ENCODE measurements at regions not wholly inside any gene's neighbourhood (a gene's known extent, or its start where the extent isn't known, plus 50 kb on each side); places are given as distances from the start of the nearest gene placed in this dataset.

- no peak for DNase-seq
These were observed 96.4 kb downstream of the MIS18A start for GRCh38 chr21:32182449-32182848.

GRCh38 chr21:32181457-32181856 lies 97.4 kb downstream of the MIS18A start:
- DNase-seq = no peak

DNA sequence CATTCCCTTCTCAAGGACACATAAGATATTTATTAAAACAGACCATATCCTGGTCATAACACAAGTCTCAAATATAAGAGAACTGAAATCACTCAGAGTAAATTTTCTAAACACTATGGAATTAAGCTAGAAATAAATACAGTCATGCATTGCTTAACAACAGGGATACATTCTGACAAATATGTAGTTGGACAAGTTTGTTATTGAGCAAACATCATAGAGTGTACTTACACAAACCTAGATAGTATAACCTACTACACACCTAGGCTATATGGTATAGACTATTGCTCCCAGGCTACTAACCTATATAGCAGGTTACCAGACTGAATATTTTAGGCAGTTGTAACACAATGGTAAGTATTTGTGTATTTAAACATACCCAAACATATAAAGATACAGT lies 104.0 kb downstream of the MIS18A start:
- DNase-seq = no peak

DNA sequence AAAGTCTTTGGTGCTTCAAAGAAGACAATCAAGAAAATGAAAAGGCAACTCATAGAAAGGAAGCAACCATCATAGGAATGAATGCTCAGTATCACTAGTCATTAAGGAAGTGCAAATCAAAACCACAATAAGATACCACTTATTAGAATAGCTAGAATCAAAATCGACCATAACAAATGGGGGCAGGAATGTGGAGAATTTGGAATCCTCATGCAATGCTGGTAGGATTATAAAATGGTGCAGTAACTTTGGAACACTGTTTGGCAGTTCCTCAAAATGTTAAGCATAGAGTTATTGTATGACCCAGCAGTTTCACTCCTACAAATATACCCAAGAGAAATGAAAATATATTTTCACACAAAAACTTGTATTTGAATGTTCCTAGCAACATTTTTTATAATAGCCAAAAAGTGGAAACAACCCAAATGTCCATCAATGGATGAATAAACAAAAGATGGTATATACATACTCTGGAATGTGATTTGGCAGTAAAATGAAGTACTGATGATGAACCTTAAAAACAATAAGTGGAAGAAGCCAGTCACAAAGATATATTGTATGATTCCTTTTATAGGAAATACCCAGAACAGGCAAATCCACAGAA lies 105.6 kb downstream of the MIS18A start:
- DNase-seq = no peak

DNA sequence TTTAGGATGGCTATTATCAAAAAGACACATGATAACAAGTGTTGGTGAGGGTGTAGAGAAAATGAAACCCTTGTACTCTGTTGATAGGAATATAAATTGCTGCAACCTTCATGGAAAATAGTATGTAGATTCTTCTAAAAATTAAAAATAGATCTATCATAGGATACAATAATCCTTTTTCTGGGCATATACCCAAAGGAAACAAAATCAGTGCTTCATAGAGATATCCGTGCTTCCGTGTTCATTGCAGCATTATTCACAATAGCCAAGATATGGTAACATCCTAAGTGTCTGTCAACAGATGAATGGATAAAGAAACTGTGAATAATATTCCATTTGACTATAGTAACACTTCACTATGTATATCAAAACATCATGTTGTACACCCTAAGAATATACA lies 106.7 kb downstream of the MIS18A start:
- DNase-seq = no peak

GRCh38 chr21:32167513-32167912 lies 111.3 kb downstream of the MIS18A start:
- no peak for DNase-seq

GRCh38 chr21:32163386-32163785 lies 115.5 kb downstream of the MIS18A start:
- no peak for DNase-seq

DNA sequence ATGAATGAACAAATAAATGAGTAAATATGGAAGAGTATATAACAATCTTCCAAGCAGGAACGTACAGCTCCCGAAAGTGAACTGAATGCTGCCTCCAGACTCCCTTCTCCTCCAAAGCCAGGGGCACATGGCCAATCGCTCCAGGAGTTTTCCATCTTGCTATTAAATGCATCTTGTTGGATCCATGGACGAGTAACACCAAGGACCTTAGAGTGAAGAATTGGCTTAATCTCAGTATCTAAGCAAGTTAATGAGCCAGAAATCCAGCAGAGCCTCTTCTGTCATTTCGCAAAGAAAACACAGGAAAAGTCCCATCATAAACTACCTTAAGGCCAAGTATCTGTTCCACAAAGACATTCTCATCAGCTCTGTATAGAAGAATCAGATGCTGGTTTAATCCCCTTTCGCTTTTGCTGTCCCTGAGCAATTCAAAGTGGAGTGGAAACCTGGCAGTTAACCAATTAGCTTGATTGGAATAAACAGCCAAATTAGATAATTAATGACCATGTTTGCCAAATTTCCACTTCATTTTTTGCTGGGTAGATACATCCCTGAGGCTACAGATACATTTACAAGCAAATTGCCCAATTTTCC lies 116.0 kb downstream of the MIS18A start:
- no peak for DNase-seq

GRCh38 chr21:32155226-32155625 lies 123.6 kb downstream of the MIS18A start:
- no peak for DNase-seq

- no peak for DNase-seq
These were observed 131.8 kb downstream of the MIS18A start for GRCh38 chr21:32147041-32147440.

DNA sequence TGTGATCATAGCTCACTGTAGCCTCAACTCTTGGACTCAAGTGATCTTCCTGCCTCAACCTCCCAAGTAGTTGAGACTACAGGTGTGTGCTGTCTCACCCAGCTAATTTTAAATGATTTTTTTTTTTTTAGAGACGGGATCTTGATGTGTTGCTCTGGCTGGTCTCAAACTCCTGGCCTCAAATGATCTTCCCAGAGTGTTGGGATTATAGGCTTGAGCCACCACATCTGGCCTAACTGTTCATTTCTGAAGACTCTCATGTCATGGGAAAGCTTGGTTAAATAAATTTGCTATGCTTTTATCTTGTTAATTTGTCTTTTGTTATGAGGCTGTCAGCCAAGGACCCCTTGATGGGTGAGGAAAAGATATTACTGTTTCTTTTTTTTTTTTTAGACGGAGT lies 134.0 kb downstream of the MIS18A start:
- no peak for DNase-seq

DNA sequence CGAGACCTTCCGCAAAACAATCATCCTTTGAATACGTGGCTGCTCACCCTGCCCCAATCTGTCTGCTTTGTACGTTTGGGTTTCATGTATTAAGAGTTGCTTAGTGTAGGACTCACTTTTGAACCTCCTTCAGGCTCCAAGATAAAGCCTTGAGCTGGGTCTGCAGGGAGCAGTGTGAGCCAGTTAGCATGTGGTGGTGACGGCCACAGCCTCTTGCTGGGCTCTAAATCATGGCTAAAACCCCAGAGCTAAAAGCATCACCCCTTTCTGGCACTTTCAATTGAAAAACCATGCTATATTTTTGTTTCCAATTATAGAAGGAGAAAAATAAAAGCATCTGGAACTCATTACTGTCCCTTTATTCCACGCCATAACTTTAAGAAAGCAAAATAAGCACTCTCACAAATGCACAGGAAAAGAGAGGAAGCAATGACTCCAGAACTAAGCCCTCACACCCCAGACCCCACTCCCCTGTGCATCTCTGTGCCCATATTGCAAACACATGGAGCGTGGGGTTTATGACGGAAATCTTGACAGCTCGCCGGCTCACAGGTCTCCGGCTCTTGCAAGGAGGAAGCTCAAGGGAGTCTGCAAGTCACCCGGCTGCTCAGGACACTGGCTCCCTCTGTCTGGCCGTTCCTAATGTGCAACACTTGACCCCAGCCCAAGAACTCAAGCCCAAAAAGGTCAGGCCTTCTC lies 135.5 kb downstream of the MIS18A start:
- no peak for DNase-seq

DNA sequence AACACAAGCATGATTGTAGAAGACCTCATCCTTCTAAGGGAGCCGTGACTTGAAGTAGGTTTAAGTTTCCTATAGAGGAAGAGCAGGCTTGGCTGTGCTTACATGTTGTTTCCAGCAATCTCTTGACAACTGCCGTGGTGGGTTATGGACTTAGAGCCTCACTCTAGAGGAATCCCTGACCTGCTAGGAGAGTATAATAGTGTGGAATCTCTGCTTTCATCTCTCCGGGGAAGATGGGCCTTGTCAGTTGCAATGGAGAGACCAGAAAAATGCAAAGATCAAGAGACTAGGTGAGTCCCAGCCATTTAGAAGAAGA lies 137.6 kb downstream of the MIS18A start:
- DNase-seq = no peak

DNA sequence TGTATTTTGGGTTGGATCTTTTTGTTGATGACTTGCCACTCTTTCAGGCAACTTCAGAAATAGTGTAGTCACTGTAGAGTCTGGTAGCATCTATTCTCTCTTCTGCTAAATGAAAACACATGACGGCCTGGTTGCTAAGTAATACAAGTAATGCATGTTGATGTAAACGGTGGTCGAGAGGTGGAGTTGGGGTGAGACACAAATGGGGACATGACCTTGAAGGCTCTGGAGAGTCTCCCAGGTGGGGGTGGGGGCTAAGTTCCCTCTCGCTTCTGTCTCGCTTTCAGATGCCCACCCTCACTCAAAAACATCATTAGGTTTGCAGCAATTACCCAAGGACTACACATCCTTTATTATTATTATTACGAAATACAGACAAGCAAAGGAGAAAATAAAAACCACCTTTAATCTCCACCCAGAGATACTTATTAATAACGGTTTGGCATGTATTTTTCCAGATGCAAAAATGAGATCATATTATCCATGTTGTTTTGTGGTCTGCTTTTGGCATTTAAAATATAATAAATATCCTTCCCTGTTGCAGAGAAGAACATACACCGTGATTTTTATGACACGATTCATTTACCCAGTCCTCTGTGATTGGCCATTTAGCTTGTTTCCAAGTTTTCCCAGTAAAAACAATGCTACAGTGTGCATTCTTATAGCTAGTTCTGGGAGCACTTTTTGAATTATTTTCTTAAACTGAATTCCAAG lies 138.1 kb downstream of the MIS18A start:
- DNase-seq = no peak

- no peak for DNase-seq
These were observed 138.7 kb downstream of the MIS18A start for GRCh38 chr21:32140151-32140550.

DNA sequence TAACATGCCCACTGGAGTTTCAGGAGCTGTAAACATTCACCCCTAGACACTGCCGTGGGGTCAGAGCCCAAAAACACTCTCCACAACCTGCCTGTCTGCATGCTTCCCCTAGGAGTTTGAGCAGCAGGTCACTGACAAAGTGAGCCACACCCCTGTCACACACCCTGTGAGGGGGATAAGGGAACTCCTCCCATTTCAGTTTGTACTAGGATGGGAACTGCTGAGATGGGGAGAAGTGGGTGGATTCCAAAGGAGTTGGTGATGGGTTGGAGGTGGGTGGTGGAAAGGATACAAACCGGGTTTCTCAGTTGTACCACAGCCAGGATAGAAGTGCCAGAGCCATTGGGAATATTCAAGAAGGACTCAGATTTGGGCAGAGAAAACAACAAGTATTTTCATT lies 140.2 kb downstream of the MIS18A start:
- no peak for DNase-seq

DNA sequence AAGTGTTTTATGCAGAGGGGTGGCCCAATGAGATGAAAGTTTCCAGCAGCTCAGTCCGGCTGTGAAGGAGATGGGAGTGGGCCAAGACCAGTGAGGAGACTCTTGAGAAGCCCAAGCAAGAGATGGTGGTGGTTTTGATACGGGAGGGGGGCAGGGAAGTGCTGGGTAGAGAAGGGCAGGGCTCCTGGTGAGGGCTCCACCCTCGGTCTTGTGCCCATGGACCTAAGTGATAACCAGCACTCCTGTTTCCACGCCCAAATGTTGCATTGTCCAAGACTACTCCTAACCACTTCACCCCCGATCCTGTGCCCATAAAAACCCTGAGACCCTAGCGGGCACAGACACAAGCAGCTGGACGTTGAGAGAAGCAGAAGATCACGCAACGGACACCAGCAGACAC lies 140.9 kb downstream of the MIS18A start:
- DNase-seq = no peak

DNA sequence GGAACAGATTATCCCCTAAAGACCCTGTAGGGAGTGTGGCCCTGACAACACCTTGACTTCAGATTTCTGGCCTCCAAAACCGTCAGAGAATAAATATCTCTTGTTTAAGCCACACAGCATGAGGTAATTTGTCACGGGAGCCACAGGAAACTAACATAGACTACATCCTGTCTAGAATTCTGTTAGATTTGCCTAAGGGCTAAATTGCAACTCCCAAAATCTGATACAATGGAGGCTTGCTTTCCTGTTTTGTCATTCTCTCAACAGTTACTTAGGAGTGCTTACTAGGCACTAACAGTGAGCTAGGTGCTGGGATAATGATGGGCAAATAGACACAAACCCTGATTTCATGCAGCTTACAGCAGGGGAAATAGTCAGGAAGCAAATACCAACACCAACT lies 141.6 kb downstream of the MIS18A start:
- no peak for DNase-seq

DNA sequence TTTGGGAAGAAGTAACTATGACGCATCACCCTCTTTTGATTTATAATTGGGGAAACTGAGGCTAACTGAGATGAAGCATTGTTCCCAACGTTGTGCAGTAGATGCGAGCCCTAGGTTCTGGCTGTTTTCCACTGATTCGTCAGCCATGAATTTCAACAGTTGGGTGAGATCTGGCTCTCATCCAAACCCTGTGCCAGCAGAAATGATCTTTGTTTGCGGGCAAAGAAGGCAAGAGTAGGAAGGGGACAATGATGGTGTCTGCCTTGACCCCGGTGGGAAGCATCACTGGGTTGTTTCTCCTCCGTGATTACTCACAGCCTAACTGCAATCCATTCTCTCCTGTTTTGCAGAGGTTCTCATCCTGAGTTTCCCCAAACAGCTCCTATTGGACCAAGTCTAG lies 142.3 kb downstream of the MIS18A start:
- no peak for DNase-seq

DNA sequence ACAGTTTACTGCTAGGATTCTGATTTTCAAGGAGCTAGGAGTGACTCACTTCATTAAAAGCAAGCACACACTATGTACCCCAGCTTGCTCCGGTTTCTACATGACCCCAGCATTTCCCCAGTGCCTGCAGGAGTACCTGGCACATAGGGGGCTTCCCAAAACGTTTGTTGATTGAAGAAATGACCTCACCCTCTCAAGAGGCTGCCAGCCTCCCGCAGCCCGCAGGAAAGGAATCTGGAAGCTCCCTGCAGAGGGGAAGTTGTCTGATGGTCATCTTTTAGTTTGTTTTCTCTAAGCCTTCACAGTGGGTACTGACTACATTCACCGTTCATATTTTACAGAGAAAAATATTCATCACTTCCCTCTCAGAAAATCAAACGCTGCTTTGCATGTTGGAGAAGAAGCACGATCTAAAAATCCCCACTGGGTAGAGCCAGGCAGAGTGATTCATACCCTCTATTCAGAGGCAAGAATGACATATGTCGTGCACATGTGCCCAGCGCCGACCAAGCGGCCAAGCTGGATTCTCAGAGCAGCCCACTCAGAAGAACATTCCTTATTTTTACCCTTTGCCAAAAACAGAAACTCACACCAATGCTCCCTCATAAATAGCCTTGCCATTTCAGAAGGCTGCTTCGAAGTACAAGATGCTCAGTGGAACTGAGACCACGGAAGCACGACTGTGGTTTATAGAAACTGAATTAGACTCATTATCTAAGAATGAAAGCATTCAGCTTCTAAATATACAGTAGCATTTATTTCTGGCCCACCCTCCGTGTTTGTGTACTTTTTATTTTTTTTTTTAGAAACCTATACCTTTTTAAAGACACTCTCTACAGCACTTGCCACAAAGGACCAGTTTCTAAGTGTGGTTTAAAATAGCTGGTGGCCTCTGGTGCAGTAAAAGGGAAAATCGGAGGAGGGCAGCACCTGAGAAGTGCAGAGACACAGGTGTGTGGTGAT lies 143.2 kb downstream of the MIS18A start:
- no peak for DNase-seq

GRCh38 chr21:32134441-32135130 lies 144.3 kb downstream of the MIS18A start:
- no peak for DNase-seq

- DNase-seq = no peak
These were observed 146.0 kb downstream of the MIS18A start for GRCh38 chr21:32132881-32133280.

Measured in NCI-H1092 treated with DMSO at 0.1 percent for 48 hours (cell line).